ENCODE measurements at regions not wholly inside any gene's neighbourhood (a gene's known extent, or its start where the extent isn't known, plus 50 kb on each side); places are given as distances from the start of the nearest gene placed in this dataset.

- no peak overlapping the region for H3K4me3 ChIP-seq (ENCODE audit: low read length)
- H3K4me1 ChIP-seq (ENCODE audit: control insufficient read depth, low read length), result no peaks in the 10 kb centered on the region
- H4K20me1 ChIP-seq (ENCODE audit: control insufficient read depth, insufficient read depth, low read depth, low read length), result no peaks in the 10 kb centered on the region
- H3K4me2 ChIP-seq (ENCODE audit: low read length), result no peak overlapping the region
- TF ChIP-seq EZH2phosphoT487 (IDR thresholded peaks at IDR 0.05; ENCODE audit: borderline replicate concordance, low read length), result no peak
- TF ChIP-seq CTCF (IDR thresholded peaks at IDR 0.05; ENCODE audit: low read depth, low read length, poor library complexity, severe bottlenecking), result no peak
- H3K27ac ChIP-seq (ENCODE audit: low read depth, low read length), result no peak overlapping the region
- no peaks in the 10 kb centered on the region for H3F3A ChIP-seq (ENCODE audit: control insufficient read depth, insufficient read depth)
- H3K79me2 ChIP-seq (ENCODE audit: control insufficient read depth, low read length), result no peaks in the 10 kb centered on the region
- no peaks in the 10 kb centered on the region for H3K9me3 ChIP-seq (ENCODE audit: control insufficient read depth, insufficient read depth, low read length)
- no peaks in the 10 kb centered on the region for H3K9me2 ChIP-seq (replicated peaks; ENCODE audit: control insufficient read depth, low read length)
- no peaks in the 10 kb centered on the region for H3K36me3 ChIP-seq (ENCODE audit: control insufficient read depth, low read length)
- H3K27me3 ChIP-seq (ENCODE audit: control insufficient read depth, low read length), result peaks cover 3% of the 10 kb centered on the region; the same call in 1 of the 2 replicates
Measured at GRCh38 chr1:213613549-213613948, 374.2 kb upstream of the PROX1 start.

GRCh38 chr1:213615226-213615916 lies 372.4 kb upstream of the PROX1 start:
- Histone ChIP-seq H3K36me3 (ENCODE audit: control insufficient read depth, low read length) (no peaks in the 10 kb centered on the region), H4K20me1 (ENCODE audit: control insufficient read depth, insufficient read depth, low read depth, low read length) (no peaks in the 10 kb centered on the region), H3K9me3 (ENCODE audit: control insufficient read depth, insufficient read depth, low read length) (no peaks in the 10 kb centered on the region), H3K79me2 (ENCODE audit: control insufficient read depth, low read length) (no peaks in the 10 kb centered on the region), H3K4me3 (ENCODE audit: low read length) (no peak overlapping the region), H3K4me1 (ENCODE audit: control insufficient read depth, low read length) (no peaks in the 10 kb centered on the region), H3K27me3 (ENCODE audit: control insufficient read depth, low read length) (peaks cover 3% of the 10 kb centered on the region; the same call in 1 of the 2 replicates), H3F3A (ENCODE audit: control insufficient read depth, insufficient read depth) (no peaks in the 10 kb centered on the region), H3K27ac (ENCODE audit: low read depth, low read length) (no peak overlapping the region), H3K9me2 (replicated peaks; ENCODE audit: control insufficient read depth, low read length) (no peaks in the 10 kb centered on the region), H3K4me2 (ENCODE audit: low read length) (no peak overlapping the region)
- TF ChIP-seq CTCF (IDR thresholded peaks at IDR 0.05; ENCODE audit: low read depth, low read length, poor library complexity, severe bottlenecking) (no peak), EZH2phosphoT487 (IDR thresholded peaks at IDR 0.05; ENCODE audit: borderline replicate concordance, low read length) (no peak)

- Histone ChIP-seq H3K79me2 (ENCODE audit: control insufficient read depth, low read length) (no peaks in the 10 kb centered on the region), H3K4me3 (ENCODE audit: low read length) (no peak overlapping the region), H3K36me3 (ENCODE audit: control insufficient read depth, low read length) (no peaks in the 10 kb centered on the region), H3K9me2 (replicated peaks; ENCODE audit: control insufficient read depth, low read length) (no peaks in the 10 kb centered on the region), H3K4me2 (ENCODE audit: low read length) (no peak overlapping the region), H3K27me3 (ENCODE audit: control insufficient read depth, low read length) (peaks cover 3% of the 10 kb centered on the region; the same call in 1 of the 2 replicates), H3K4me1 (ENCODE audit: control insufficient read depth, low read length) (no peaks in the 10 kb centered on the region), H3F3A (ENCODE audit: control insufficient read depth, insufficient read depth) (no peaks in the 10 kb centered on the region), H4K20me1 (ENCODE audit: control insufficient read depth, insufficient read depth, low read depth, low read length) (no peaks in the 10 kb centered on the region), H3K9me3 (ENCODE audit: control insufficient read depth, insufficient read depth, low read length) (no peaks in the 10 kb centered on the region), H3K27ac (ENCODE audit: low read depth, low read length) (no peak overlapping the region)
- TF ChIP-seq CTCF (IDR thresholded peaks at IDR 0.05; ENCODE audit: low read depth, low read length, poor library complexity, severe bottlenecking) (no peak), EZH2phosphoT487 (IDR thresholded peaks at IDR 0.05; ENCODE audit: borderline replicate concordance, low read length) (no peak)
Measured at GRCh38 chr1:213617133-213617532, 370.6 kb upstream of the PROX1 start.
